Gastrocnemius medialis (tissue), 4 donors: ENCODE measurements at regions not wholly inside any gene's neighbourhood (a gene's known extent, or its start where the extent isn't known, plus 50 kb on each side); places are given as distances from the start of the nearest gene placed in this dataset.

Experiments used
- POLR2A ChIP-seq, 2 donors: fragments of 450-650 bp; IDR thresholded peaks; one replicate each; pipeline ENCODE4 v1.6.1; 2017; ENCODE audit warnings: antibody characterized with exemption in 2 of 2, mild to moderate bottlenecking in 2 of 2, moderate library complexity in 2 of 2
- TF ChIP-seq, protein P1 (sequence below), 5 experiments: fragments of 450-650 bp in 3 of 5; fragments of 200-600 bp in 2 of 5; sonication (generic) in 2 of 5; IDR thresholded peaks in 4 of 5; conservative IDR thresholded peaks in 1 of 5; 1 replicate in 4 of 5; 2 replicates in 1 of 5; pipeline ENCODE4 v1.5.1; 2016 to 2019; ENCODE audit warnings: antibody characterized with exemption in 5 of 5, mild to moderate bottlenecking in 3 of 5, moderate library complexity in 3 of 5

GRCh38 chr21:25334046-25334730, 273.1 kb downstream of the MRPL39 start:
- TF ChIP-seq, protein P1, sequence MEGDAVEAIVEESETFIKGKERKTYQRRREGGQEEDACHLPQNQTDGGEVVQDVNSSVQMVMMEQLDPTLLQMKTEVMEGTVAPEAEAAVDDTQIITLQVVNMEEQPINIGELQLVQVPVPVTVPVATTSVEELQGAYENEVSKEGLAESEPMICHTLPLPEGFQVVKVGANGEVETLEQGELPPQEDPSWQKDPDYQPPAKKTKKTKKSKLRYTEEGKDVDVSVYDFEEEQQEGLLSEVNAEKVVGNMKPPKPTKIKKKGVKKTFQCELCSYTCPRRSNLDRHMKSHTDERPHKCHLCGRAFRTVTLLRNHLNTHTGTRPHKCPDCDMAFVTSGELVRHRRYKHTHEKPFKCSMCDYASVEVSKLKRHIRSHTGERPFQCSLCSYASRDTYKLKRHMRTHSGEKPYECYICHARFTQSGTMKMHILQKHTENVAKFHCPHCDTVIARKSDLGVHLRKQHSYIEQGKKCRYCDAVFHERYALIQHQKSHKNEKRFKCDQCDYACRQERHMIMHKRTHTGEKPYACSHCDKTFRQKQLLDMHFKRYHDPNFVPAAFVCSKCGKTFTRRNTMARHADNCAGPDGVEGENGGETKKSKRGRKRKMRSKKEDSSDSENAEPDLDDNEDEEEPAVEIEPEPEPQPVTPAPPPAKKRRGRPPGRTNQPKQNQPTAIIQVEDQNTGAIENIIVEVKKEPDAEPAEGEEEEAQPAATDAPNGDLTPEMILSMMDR (IDR thresholded peaks at IDR 0.05 in 4 of 5, conservative IDR thresholded peaks at IDR 0.05 in 1 of 5) = no peak
- no peak for TF ChIP-seq POLR2A (IDR thresholded peaks at IDR 0.05)
